Left ventricle myocardium superior (tissue), 1 donor: ENCODE measurements at regions not wholly inside any gene's neighbourhood (a gene's known extent, or its start where the extent isn't known, plus 50 kb on each side); places are given as distances from the start of the nearest gene placed in this dataset.
"Not testable (repeated sequence)": the region's sequence is repeated elsewhere in the genome, so short reads cannot be mapped to it uniquely, and the experiment has no call there.

Source experiments
- ATAC-seq: fragments of 200-7000 bp; cut with Tn5 transposase; one replicate; pipeline ENCODE4 v1.9.1; 2020; ENCODE audit warnings: mild to moderate bottlenecking, moderate library complexity
- DNase-seq: peaks from one replicate; pipeline ENCODE4 v3.0.0-alpha.2; 2020
- intact Hi-C: fragments of 100-400 bp; cut with micrococcal nuclease; formaldehyde crosslinking; loops from one replicate; pipeline ENCODE4 v1.11.0; 2022
- donor health status: DM: no; HTN: yes; CAD: no; lungs with severe emphysema.

DNA sequence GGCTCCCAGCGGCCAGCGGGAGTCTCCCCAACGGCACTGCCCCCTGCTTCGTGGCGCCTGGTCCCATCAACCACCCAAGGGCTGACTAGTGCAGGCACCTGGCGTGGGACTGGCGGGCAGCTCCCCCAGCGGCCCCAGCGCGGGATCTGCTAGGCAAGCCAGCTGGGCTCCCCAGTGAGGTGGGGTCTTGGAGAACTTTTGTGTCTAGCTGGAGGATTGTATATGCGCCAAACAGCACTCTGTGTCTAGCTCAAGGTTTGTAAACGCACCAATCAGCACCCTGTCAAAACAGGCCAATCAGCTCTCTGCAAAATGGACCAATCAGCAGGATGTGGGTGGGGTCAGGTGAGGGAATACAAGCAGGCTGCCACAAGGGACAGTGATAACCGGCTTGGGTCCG lies 1988.2 kb downstream of the FOXD4L5 start:
- intact Hi-C loops, ATAC-seq: not testable (repeated sequence)
- peak; percentile 7 for DNase-seq

DNA sequence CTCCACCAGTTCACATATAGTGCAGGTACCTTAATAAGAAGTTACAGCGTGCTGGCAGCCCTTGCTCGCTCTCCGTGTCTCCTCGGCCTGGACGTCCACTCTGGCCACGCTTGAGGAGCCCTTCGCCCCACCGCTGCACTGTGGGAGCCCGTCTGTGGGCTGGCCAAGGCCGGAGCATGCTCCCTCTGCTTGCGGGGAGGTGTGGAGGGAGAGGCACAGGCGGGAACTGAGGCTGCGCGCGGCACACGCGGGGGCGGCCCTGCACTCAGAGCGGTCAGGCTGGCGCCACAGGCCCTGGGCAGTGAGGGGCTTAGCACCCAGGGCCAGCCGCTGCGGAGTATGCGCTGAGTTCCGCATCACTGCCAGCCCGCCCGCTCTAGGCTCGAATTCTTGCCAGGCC lies 1988.6 kb downstream of the FOXD4L5 start:
- not testable (repeated sequence) for ATAC-seq
- DNase-seq = peak; percentile 5

DNA sequence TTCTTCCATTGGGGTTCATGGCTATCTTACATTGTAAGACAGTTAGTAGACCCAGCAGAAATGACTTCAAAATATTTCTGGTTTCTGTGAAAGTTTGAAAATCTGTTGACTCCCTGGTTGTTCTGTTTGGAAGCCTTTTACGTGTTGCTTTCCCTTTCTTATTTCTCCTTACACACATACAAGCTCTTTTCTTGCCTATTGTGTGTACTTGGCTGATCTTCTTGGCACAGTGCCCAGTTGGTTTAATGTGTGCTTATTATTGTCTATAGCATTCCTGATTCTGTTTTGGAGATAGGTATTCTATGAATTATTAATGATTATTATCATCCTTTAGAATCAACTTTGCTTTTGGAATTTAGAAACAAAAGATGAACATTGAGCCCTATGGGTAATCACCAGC lies 1995.0 kb downstream of the FOXD4L5 start:
- not testable (repeated sequence) for DNase-seq, ATAC-seq

More for the DNA sequence above, 1988.6 kb downstream of the FOXD4L5 start:
- intact Hi-C loops = not testable (repeated sequence)

More for the DNA sequence above, 1995.0 kb downstream of the FOXD4L5 start:
- intact Hi-C loops = not testable (repeated sequence)
